Mucosa of descending colon (tissue), 3 donors: ENCODE measurements at regions not wholly inside any gene's neighbourhood (a gene's known extent, or its start where the extent isn't known, plus 50 kb on each side); places are given as distances from the start of the nearest gene placed in this dataset.
"Not testable (repeated sequence)": the region's sequence is repeated elsewhere in the genome, so short reads cannot be mapped to it uniquely, and the experiment has no call there.

Experiments
- ATAC-seq: fragments of 200-7000 bp; cut with Tn5 transposase; one replicate; pipeline ENCODE4 v1.9.1; 2020; ENCODE audit warnings: mild to moderate bottlenecking, moderate library complexity
- DNase-seq, 3 donors: peaks; one replicate each; pipeline ENCODE4 v3.0.0-alpha.2; 2020
- H3K36me3 ChIP-seq: fragments of 200-600 bp; one replicate; pipeline ENCODE4 v1.8.0; 2021; ENCODE audit warnings: low read depth, mild to moderate bottlenecking
- H3K4me1 ChIP-seq: fragments of 200-600 bp; one replicate; pipeline ENCODE4 v1.8.0; 2021; ENCODE audit warnings: low read depth, mild to moderate bottlenecking
- H3K4me3 ChIP-seq: fragments of 200-600 bp; one replicate; pipeline ENCODE4 v1.8.0; 2021; ENCODE audit warnings: mild to moderate bottlenecking
- H3K9me3 ChIP-seq: fragments of 200-600 bp; one replicate; pipeline ENCODE4 v1.8.0; 2021; ENCODE audit warnings: mild to moderate bottlenecking
- intact Hi-C, 2 donors: fragments of 100-400 bp; cut with DNase I in 1 of 2; cut with micrococcal nuclease in 1 of 2; formaldehyde crosslinking; loops; one replicate each; pipeline versions ENCODE4 v1.11.0 to v1.11.1; 2022; cut with DNase I, micrococcal nuclease
- TF ChIP-seq, protein P1 (sequence below): fragments of 200-600 bp; IDR thresholded peaks from one replicate; pipeline ENCODE4 v1.8.0; 2022; ENCODE audit warnings: antibody characterized with exemption, mild to moderate bottlenecking
- donor health status: DM: no; HTN: no; CAD: no; lungs with moderate emphysema.
- donor health status: DM: no; HTN: no; CAD: no.
- donor health status: DM: no; HTN: yes; CAD: no.

DNA sequence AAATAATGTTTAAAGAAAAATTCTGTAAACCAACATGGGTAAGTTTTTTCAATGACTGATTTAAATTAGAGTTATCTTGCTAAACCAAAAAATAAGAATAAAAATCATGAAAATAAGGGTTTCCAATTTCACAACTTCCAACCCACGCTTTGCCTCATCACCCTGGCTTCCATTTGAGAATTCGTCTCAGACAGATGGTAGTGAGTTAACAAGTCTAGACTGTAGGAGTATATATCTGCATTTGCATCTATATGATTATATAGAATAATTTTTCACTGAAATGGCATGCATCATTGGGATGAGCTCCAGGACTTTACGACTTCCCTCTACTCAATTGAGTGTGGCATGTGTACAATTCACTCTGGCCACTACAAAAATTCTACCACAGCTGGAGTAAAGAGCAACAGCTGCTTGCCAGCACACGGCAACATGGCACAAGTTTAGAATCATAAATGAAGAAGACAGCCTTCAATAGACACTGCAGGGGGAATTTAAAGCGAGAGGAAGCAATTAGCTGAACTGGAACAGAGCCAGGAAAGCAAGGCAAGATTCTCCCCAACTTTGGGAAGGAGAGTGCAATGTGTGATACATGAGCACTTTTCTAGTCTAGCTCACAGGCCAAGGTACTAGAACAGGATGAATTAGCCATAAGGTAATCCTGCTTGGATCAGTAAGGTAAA lies 1673.5 kb upstream of the CELF4 start:
- intact Hi-C loops = no loop called here
- ATAC-seq (no peak), DNase-seq (no peak)
- TF ChIP-seq, protein P1, sequence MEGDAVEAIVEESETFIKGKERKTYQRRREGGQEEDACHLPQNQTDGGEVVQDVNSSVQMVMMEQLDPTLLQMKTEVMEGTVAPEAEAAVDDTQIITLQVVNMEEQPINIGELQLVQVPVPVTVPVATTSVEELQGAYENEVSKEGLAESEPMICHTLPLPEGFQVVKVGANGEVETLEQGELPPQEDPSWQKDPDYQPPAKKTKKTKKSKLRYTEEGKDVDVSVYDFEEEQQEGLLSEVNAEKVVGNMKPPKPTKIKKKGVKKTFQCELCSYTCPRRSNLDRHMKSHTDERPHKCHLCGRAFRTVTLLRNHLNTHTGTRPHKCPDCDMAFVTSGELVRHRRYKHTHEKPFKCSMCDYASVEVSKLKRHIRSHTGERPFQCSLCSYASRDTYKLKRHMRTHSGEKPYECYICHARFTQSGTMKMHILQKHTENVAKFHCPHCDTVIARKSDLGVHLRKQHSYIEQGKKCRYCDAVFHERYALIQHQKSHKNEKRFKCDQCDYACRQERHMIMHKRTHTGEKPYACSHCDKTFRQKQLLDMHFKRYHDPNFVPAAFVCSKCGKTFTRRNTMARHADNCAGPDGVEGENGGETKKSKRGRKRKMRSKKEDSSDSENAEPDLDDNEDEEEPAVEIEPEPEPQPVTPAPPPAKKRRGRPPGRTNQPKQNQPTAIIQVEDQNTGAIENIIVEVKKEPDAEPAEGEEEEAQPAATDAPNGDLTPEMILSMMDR = no peak
- H3K4me1 ChIP-seq = no peaks in the 10 kb centered on the region
- no peaks in the 10 kb centered on the region for H3K36me3 ChIP-seq
- peaks cover 11% of the 10 kb centered on the region for H3K9me3 ChIP-seq
- H3K4me3 ChIP-seq = no peak overlapping the region

DNA sequence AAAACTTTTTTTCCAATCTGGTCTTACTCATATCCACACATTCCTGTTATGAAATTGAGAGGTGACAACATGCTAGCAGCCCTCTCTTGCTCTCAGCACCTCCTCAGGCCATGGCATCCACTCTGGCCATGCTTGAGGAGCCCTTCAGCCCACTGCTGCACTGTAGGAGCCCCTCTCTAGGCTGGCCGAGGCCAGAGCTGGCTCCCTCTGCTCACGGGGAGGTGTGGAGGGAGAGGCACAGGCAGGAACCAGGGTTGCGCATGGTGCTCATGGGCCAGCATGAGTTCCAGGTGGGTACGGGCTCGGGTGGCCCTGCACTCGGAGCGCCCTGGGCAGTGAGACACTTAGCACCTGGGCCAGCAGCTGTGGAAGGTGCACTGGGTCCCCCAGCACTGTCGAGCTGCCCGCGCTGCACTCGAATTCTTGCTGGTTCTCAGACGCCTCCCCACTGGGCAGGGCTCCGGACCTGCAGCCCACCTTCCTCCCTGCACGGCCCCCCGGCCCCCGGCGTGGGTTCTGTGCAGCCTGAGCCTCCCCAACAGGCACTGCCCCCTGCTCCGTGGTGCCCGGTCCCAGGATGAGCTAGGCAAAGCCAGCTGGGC lies 1669.6 kb upstream of the CELF4 start:
- TF ChIP-seq, protein P1 = no peak
- Histone ChIP-seq H3K9me3 (peaks cover 11% of the 10 kb centered on the region), H3K4me1 (no peaks in the 10 kb centered on the region), H3K4me3 (no peak overlapping the region), H3K36me3 (no peaks in the 10 kb centered on the region)
- DNase-seq (no peak), ATAC-seq (no peak)
- intact Hi-C loops = no loop called here

DNA sequence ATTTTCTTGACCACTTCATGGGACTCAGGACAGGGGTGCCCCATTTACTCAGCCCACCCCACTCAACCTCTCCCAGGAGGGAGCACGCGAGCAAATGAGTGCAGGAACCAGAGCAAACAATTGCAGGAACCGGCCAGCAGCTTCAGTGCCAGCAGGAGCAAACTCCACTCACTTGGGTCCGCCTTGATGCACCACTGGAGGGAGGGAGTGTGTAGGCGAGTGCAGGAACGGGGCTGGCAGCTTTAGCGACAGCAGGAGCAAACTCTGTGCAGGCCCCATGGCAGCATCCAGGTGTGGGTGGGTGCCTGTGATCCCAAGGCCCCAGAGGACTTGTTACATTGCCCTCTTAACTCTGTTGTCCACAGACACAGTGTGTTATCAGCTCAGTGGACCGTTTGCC lies 1667.3 kb upstream of the CELF4 start:
- H3K9me3 ChIP-seq = peaks cover 9% of the 10 kb centered on the region
- intact Hi-C loops = no loop called here
- no peaks in the 10 kb centered on the region for H3K36me3 ChIP-seq
- TF ChIP-seq, protein P1 = no peak
- H3K4me1 ChIP-seq = no peaks in the 10 kb centered on the region
- no peak for ATAC-seq
- no peak for DNase-seq
- H3K4me3 ChIP-seq = no peak overlapping the region

DNA sequence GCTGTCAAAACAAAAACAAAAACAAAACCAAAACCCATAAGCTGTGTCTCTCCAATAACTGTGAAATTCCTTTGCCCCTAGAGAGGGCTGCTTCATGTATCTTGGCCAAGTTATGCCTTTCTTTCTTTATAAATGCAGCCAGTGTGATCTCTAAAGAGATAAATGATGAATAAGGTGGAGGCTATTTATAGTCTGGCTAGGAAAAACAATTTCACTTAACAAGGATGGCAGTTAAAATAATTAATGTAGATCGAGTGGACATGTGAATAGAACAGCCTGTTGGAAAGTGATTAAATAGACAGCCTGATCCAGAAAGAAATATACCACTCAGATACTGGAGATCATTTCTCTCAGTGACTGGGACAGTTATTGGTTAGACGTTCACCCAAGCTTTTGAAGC lies 1666.9 kb upstream of the CELF4 start:
- TF ChIP-seq, protein P1 = no peak
- Histone ChIP-seq H3K4me3 (no peak overlapping the region), H3K4me1 (no peaks in the 10 kb centered on the region), H3K9me3 (peaks cover 9% of the 10 kb centered on the region), H3K36me3 (no peaks in the 10 kb centered on the region)
- intact Hi-C loops = no loop called here
- no peak for ATAC-seq
- DNase-seq = no peak

DNA sequence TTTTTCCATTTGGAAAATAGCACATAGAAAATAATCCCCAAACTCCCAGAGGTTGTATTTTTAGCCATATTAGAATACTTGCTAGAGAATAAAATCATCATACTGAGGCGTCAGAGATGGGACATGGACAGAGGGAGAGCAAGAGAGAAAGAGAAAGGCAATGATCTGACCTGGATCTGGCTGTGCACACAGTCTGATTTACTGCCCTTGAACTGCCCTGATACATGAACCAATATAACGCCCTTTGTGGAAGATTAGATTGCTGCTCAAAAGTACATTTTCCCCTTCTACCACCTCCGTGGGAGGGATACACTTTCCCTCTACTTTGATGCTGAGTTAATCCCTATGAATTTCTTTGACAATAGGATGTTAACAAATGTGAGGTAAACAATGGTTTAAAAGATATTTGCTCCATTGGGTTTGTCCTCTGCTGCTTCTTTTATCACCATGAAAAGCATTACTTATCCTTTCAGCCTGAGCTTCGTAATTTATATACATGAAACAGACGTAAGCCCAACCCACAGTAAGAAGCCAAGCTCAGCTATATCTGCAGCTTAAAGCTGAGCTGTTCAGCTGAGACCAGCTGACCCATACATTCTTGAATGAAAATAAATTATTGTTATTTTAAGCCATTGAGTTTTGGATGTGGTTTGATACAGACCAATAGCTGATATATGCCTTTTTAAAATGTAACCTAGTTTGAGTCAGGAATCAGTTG lies 1664.6 kb upstream of the CELF4 start:
- TF ChIP-seq, protein P1 = no peak
- Histone ChIP-seq H3K36me3 (no peaks in the 10 kb centered on the region), H3K9me3 (peaks cover 6% of the 10 kb centered on the region), H3K4me1 (no peaks in the 10 kb centered on the region), H3K4me3 (no peak overlapping the region)
- no peak for ATAC-seq
- no peak for DNase-seq
- intact Hi-C loops = no loop called here

DNA sequence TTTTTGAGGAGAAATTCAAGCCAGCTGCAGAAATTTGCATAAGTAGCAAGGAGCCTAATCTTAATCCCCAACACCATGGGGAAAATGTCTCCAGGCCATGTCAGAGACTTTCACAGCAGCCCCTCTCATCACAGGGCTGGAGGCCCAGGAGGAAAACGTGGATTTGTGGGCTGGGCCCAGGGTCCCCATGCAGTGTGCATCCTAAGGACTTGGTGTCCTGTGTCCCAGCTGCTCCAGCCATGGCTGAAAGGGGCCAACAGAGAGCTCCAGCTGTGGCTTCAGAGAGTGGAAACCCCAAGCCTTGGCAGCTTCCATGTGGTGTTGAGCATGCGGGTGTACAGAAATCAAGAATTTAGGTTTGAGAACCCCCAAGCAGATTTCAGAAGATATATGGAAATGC lies 1662.2 kb upstream of the CELF4 start:
- DNase-seq, intact Hi-C loops, H3K36me3 ChIP-seq, ATAC-seq, H3K4me3 ChIP-seq, H3K9me3 ChIP-seq, H3K4me1 ChIP-seq: not testable (repeated sequence)
